HL-60 (cell line): ENCODE measurements at regions not wholly inside any gene's neighbourhood (a gene's known extent, or its start where the extent isn't known, plus 50 kb on each side); places are given as distances from the start of the nearest gene placed in this dataset.

Experiments
- POLR2AphosphoS5 ChIP-seq: IDR thresholded peaks from 2 replicates; pipeline ENCODE4 v1.6.1; 2012; ENCODE audit warnings: low read depth
- SPI1 ChIP-seq: IDR thresholded peaks from 2 replicates; pipeline ENCODE4 v1.6.1; 2012; ENCODE audit warnings: low read depth, mild to moderate bottlenecking, borderline replicate concordance
- TF ChIP-seq, protein P1 (sequence below): IDR thresholded peaks from one replicate; pipeline ENCODE4 v1.5.1; 2011; ENCODE audit warnings: low read length, control low read depth, inconsistent platforms; ENCODE audit not compliant: insufficient read depth
- TF ChIP-seq, protein P2 (sequence below): IDR thresholded peaks from 2 replicates; pipeline ENCODE4 v1.6.1; 2012; ENCODE audit warnings: low read depth; ENCODE audit not compliant: insufficient replicate concordance

DNA sequence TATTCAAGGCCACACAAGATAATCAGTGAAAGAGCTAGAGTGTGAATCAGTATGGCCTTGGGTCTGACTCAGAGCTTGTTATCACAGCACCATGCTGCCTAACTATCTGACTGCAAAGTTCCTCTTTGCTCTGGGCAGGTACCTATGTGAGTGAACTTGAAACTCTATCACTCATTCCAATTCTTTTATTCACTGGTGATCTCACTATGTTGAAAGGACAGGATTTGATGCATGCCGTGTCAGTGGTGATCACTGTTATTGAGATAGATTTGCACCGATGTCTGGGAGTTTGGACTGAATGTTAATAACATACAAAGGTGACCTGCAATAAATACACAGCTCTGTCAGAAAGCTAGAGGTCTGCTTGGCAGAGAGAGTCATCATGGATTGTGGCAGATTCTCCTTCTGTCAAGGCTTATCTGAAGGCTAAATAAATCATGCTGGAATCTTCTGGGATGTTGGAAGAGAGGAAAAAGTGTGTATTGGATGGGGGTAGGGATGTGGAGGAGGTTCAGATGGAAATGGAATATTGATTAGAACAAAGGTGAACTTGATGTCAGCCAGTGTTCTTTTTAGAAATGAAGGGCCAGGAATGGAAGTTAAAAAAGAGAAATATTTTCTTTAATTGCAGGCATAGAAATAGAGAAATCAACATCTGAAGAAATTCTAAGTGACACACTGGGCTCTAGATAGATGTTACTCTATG, 91.8 kb upstream of the TNC start:
- TF ChIP-seq, protein P1, sequence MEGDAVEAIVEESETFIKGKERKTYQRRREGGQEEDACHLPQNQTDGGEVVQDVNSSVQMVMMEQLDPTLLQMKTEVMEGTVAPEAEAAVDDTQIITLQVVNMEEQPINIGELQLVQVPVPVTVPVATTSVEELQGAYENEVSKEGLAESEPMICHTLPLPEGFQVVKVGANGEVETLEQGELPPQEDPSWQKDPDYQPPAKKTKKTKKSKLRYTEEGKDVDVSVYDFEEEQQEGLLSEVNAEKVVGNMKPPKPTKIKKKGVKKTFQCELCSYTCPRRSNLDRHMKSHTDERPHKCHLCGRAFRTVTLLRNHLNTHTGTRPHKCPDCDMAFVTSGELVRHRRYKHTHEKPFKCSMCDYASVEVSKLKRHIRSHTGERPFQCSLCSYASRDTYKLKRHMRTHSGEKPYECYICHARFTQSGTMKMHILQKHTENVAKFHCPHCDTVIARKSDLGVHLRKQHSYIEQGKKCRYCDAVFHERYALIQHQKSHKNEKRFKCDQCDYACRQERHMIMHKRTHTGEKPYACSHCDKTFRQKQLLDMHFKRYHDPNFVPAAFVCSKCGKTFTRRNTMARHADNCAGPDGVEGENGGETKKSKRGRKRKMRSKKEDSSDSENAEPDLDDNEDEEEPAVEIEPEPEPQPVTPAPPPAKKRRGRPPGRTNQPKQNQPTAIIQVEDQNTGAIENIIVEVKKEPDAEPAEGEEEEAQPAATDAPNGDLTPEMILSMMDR, result no peak
- TF ChIP-seq, protein P2, sequence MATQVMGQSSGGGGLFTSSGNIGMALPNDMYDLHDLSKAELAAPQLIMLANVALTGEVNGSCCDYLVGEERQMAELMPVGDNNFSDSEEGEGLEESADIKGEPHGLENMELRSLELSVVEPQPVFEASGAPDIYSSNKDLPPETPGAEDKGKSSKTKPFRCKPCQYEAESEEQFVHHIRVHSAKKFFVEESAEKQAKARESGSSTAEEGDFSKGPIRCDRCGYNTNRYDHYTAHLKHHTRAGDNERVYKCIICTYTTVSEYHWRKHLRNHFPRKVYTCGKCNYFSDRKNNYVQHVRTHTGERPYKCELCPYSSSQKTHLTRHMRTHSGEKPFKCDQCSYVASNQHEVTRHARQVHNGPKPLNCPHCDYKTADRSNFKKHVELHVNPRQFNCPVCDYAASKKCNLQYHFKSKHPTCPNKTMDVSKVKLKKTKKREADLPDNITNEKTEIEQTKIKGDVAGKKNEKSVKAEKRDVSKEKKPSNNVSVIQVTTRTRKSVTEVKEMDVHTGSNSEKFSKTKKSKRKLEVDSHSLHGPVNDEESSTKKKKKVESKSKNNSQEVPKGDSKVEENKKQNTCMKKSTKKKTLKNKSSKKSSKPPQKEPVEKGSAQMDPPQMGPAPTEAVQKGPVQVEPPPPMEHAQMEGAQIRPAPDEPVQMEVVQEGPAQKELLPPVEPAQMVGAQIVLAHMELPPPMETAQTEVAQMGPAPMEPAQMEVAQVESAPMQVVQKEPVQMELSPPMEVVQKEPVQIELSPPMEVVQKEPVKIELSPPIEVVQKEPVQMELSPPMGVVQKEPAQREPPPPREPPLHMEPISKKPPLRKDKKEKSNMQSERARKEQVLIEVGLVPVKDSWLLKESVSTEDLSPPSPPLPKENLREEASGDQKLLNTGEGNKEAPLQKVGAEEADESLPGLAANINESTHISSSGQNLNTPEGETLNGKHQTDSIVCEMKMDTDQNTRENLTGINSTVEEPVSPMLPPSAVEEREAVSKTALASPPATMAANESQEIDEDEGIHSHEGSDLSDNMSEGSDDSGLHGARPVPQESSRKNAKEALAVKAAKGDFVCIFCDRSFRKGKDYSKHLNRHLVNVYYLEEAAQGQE, result no peak
- TF ChIP-seq POLR2AphosphoS5 (no peak), SPI1 (no peak)
